Stimulated activated memory B cell treated with anti-CD40 and anti-IgM and Interleukin-4, amounts not matched to agents 10 μg/mL and 1 μg/mL and 100 μg/mL, for 72 hours (primary cell): ENCODE measurements at regions not wholly inside any gene's neighbourhood (a gene's known extent, or its start where the extent isn't known, plus 50 kb on each side); places are given as distances from the start of the nearest gene placed in this dataset.

Experiments used
- ATAC-seq: fragments of 150-1000 bp; cut with Tn5 transposase; 2 replicates; pipeline ENCODE4 v1.10.0; 2021
- H3K27ac Mint-ChIP-seq: one replicate; pipeline ENCODE4 v1.8.0; 2022; ENCODE audit warnings: mild to moderate bottlenecking, mixed read lengths
- H3K27me3 Mint-ChIP-seq: one replicate; pipeline ENCODE4 v1.8.0; 2022; ENCODE audit warnings: mixed read lengths
- H3K36me3 Mint-ChIP-seq: one replicate; pipeline ENCODE4 v1.8.0; 2022; ENCODE audit warnings: mixed read lengths
- H3K4me1 Mint-ChIP-seq: one replicate; pipeline ENCODE4 v1.8.0; 2022; ENCODE audit warnings: mixed read lengths
- H3K4me3 Mint-ChIP-seq: one replicate; pipeline ENCODE4 v1.8.0; 2022; ENCODE audit warnings: mild to moderate bottlenecking, moderate library complexity, mixed read lengths
- H3K9me3 Mint-ChIP-seq: one replicate; pipeline ENCODE4 v1.8.0; 2022; ENCODE audit warnings: mixed read lengths

- Mint-ChIP-seq H3K27me3 (no peaks in the 10 kb centered on the region), H3K36me3 (no peaks in the 10 kb centered on the region), H3K4me3 (no peak overlapping the region), H3K4me1 (no peaks in the 10 kb centered on the region), H3K9me3 (peaks cover 12% of the 10 kb centered on the region), H3K27ac (no peak overlapping the region)
- no peak for ATAC-seq
Measured at GRCh38 chr7:109062798-109063197, 493.1 kb downstream of the DNAJB9 start.

- Mint-ChIP-seq H3K4me3 (no peak overlapping the region), H3K36me3 (no peaks in the 10 kb centered on the region), H3K27ac (no peak overlapping the region), H3K4me1 (no peaks in the 10 kb centered on the region), H3K27me3 (no peaks in the 10 kb centered on the region), H3K9me3 (peaks cover 4% of the 10 kb centered on the region)
- ATAC-seq, result no peak
Measured at GRCh38 chr7:109073543-109073942, 503.9 kb downstream of the DNAJB9 start.

GRCh38 chr7:109076396-109076972, 506.8 kb downstream of the DNAJB9 start:
- Mint-ChIP-seq H3K9me3 (no peaks in the 10 kb centered on the region), H3K4me3 (no peak overlapping the region), H3K4me1 (no peaks in the 10 kb centered on the region), H3K27me3 (no peaks in the 10 kb centered on the region), H3K27ac (no peak overlapping the region), H3K36me3 (no peaks in the 10 kb centered on the region)
- ATAC-seq, result no peak

DNA sequence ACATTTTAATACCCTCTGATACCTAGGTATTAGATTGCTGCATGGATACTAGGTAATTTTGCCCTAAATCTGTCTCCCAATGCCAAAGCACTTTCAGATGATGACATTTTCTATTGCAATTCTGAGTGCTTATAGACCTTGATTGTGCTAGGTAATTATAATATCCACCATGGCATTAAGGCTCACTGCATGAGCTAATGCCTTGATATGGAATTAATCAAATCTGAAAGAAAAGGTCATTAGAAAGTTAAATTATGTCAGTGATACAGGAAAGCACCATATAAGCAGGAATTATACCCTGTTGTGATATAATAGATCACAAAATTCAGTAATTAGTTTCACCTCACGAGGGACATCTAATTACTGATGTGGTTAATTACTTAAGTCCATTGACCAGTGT, 521.4 kb downstream of the DNAJB9 start:
- Mint-ChIP-seq H3K27me3 (no peaks in the 10 kb centered on the region), H3K9me3 (peaks cover 8% of the 10 kb centered on the region), H3K27ac (no peak overlapping the region), H3K4me3 (no peak overlapping the region), H3K36me3 (no peaks in the 10 kb centered on the region), H3K4me1 (no peaks in the 10 kb centered on the region)
- no peak for ATAC-seq

DNA sequence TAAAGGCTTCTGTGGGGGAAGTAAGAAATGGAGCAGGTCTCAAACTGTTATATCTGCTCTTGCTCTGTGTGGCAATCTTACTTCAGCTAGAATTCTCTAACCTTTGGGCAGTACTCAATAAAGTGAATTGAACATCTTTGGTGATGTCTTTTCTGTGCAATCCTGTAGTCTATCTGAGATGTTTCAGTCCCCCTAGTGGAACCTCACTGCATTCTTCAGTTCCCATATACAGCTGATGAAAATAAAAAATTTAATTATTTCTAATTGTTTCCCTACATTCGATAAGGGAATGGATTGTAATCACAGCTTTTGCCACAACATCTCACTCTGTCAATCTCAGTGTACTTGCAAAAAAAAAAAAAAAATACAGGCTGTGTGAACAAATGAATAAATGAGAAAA, 522.6 kb downstream of the DNAJB9 start:
- no peak for ATAC-seq
- Mint-ChIP-seq H3K36me3 (no peaks in the 10 kb centered on the region), H3K27ac (no peak overlapping the region), H3K4me1 (no peaks in the 10 kb centered on the region), H3K9me3 (peaks cover 8% of the 10 kb centered on the region), H3K27me3 (no peaks in the 10 kb centered on the region), H3K4me3 (no peak overlapping the region)

GRCh38 chr7:109101332-109101731, 531.7 kb downstream of the DNAJB9 start:
- Mint-ChIP-seq H3K27ac (no peak overlapping the region), H3K36me3 (no peaks in the 10 kb centered on the region)

GRCh38 chr7:109109558-109109957, 539.9 kb downstream of the DNAJB9 start:
- no peaks in the 10 kb centered on the region for H3K9me3 Mint-ChIP-seq
- no peak overlapping the region for H3K4me3 Mint-ChIP-seq
- H3K27ac Mint-ChIP-seq, result no peak overlapping the region
- H3K36me3 Mint-ChIP-seq, result no peaks in the 10 kb centered on the region
- no peaks in the 10 kb centered on the region for H3K27me3 Mint-ChIP-seq
- H3K4me1 Mint-ChIP-seq, result no peaks in the 10 kb centered on the region
- ATAC-seq, result no peak

More at GRCh38 chr7:109101332-109101731, 531.7 kb downstream of the DNAJB9 start:
- Mint-ChIP-seq H3K27me3 (no peaks in the 10 kb centered on the region), H3K4me1 (no peaks in the 10 kb centered on the region), H3K4me3 (no peak overlapping the region), H3K9me3 (no peaks in the 10 kb centered on the region)
- no peak for ATAC-seq

DNA sequence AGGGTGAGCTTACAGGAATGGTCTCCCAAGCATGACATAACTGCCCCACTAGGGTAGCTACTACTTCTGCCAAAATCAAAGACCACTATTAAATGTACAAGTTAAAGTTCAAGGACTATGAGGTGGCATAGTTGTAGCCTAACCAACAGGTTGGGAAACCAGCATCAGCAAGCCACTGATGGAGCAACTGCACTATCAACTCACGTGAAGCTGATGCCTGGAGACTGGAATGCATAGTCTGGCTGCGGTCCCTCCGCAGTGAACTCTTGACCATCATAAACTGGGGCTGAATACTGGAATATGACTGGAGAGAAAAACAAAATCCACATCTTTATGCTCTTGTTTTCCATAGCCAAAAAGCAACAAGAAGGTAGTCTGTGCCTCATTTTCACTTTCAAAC, 541.4 kb downstream of the DNAJB9 start:
- Mint-ChIP-seq H3K4me1 (no peaks in the 10 kb centered on the region), H3K27ac (no peak overlapping the region)

GRCh38 chr7:109121599-109122300, 552.1 kb downstream of the DNAJB9 start:
- Mint-ChIP-seq H3K9me3 (no peaks in the 10 kb centered on the region), H3K27ac (no peak overlapping the region), H3K27me3 (no peaks in the 10 kb centered on the region), H3K4me1 (no peaks in the 10 kb centered on the region), H3K36me3 (no peaks in the 10 kb centered on the region), H3K4me3 (no peak overlapping the region)
- no peak for ATAC-seq

More for the DNA sequence above, 541.4 kb downstream of the DNAJB9 start:
- Mint-ChIP-seq H3K9me3 (no peaks in the 10 kb centered on the region), H3K27me3 (no peaks in the 10 kb centered on the region), H3K4me3 (no peak overlapping the region), H3K36me3 (no peaks in the 10 kb centered on the region)
- ATAC-seq, result peak; percentile 47

GRCh38 chr7:109125001-109125400, 555.3 kb downstream of the DNAJB9 start:
- H3K4me1 Mint-ChIP-seq, result no peaks in the 10 kb centered on the region
- H3K9me3 Mint-ChIP-seq, result no peaks in the 10 kb centered on the region
- H3K27me3 Mint-ChIP-seq, result no peaks in the 10 kb centered on the region
- H3K36me3 Mint-ChIP-seq, result no peaks in the 10 kb centered on the region
- H3K4me3 Mint-ChIP-seq, result no peak overlapping the region
- H3K27ac Mint-ChIP-seq, result no peak overlapping the region
- no peak for ATAC-seq

DNA sequence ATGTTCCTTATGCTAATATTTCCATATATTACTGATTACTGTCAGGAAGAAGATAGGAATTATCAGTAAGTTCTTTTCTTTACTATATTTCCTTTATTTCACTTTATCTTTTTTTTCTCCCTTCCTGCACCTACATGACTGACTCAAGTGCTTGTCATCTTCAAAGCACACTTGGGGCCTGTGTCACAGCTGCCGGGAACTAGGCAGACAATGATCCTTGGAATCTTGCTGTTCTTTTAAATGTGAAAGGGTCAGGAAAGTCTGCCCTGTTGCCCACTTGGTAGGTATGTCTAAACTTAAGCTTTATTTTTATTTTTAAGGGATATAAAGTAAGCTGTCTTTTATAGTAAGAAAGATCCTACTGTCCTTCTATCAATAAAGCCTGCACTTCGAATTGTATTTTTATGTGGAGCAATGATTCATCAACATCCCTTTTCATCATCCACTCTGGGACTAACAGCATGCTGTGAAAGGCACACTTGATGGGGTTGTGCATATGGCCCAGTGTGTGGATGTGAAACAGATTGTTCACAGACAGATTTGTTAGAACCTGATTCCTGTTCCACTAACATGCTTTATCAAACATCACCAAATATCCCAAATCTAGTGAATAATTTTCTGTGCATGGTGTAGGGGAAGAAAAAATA, 556.9 kb downstream of the DNAJB9 start:
- Mint-ChIP-seq H3K27ac (no peak overlapping the region), H3K27me3 (no peaks in the 10 kb centered on the region), H3K36me3 (no peaks in the 10 kb centered on the region), H3K9me3 (no peaks in the 10 kb centered on the region), H3K4me1 (no peaks in the 10 kb centered on the region), H3K4me3 (no peak overlapping the region)
- no peak for ATAC-seq

DNA sequence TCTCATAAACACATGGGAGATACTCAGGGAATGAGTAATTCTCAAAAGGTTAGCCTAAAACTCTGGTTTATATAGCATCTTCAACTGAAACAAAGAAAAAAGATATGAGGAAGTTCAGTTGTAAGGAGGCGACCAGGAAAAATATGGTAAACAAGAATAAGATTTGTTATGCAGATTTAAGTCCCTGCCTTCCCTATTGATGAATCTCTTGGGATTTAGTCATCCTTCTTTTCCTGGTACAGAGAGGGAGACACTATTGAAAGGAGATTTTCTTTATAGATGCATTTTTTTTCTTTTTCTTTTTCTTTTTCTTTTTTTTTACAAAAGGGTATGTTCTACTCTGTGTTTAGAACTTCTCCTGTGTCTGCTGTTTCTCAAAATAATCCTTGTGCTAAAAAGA, 557.5 kb downstream of the DNAJB9 start:
- ATAC-seq, result no peak
- no peaks in the 10 kb centered on the region for H3K4me1 Mint-ChIP-seq
- H3K4me3 Mint-ChIP-seq, result no peak overlapping the region
- H3K9me3 Mint-ChIP-seq, result no peaks in the 10 kb centered on the region
- H3K27ac Mint-ChIP-seq, result no peak overlapping the region
- H3K36me3 Mint-ChIP-seq, result no peaks in the 10 kb centered on the region
- H3K27me3 Mint-ChIP-seq, result no peaks in the 10 kb centered on the region

DNA sequence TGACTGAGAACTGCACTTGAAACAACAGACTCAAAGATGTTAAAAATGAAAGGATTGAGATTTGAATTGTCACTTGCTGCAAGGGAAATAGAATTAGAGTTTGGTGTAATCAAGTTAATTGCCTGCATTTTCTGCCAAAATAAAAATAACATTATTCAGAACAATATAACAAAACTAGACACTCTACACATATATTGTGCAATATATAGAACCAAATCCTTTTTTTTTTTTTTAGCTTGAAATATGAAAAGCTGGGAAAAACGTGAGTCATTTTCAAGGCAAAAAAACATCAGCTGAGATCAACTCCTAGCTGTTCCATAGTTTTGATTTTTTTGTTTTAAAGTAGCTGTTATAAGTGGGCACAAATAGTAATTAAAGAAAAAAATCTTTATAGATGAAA, 561.5 kb downstream of the DNAJB9 start:
- no peak for ATAC-seq
- Mint-ChIP-seq H3K36me3 (no peaks in the 10 kb centered on the region), H3K4me3 (no peak overlapping the region), H3K27me3 (no peaks in the 10 kb centered on the region), H3K9me3 (peaks cover 2% of the 10 kb centered on the region), H3K4me1 (no peaks in the 10 kb centered on the region), H3K27ac (no peak overlapping the region)

DNA sequence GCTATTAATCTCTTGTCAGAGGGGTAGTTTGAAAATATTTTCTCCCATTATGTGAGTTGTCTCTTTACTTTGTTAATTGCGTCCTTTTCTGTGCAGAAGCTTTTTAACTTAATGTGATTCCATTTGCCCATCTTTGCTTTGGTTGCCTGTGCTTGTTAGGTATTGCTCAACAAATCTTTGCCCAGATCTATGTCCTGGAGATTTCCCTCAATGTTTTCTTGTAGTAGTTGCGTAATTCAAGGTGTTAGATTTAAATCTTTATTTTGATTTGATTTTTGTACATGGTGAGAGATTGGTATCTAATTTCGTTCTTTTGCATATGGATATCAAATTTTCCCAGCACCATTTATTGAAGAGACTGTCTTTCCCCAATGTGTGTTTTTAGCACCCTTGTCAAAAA, 567.2 kb downstream of the DNAJB9 start:
- no peak overlapping the region for H3K4me3 Mint-ChIP-seq
- peaks cover 7% of the 10 kb centered on the region for H3K9me3 Mint-ChIP-seq
- H3K27me3 Mint-ChIP-seq, result no peaks in the 10 kb centered on the region
- H3K36me3 Mint-ChIP-seq, result no peaks in the 10 kb centered on the region
- H3K27ac Mint-ChIP-seq, result no peak overlapping the region
- ATAC-seq, result no peak
- no peaks in the 10 kb centered on the region for H3K4me1 Mint-ChIP-seq

GRCh38 chr7:109154748-109155147, 585.1 kb downstream of the DNAJB9 start:
- Mint-ChIP-seq H3K36me3 (no peaks in the 10 kb centered on the region), H3K4me3 (no peak overlapping the region), H3K4me1 (no peaks in the 10 kb centered on the region), H3K27ac (no peak overlapping the region), H3K9me3 (peaks cover 3% of the 10 kb centered on the region), H3K27me3 (no peaks in the 10 kb centered on the region)
- no peak for ATAC-seq

- ATAC-seq, result no peak
- H3K36me3 Mint-ChIP-seq, result no peaks in the 10 kb centered on the region
- H3K9me3 Mint-ChIP-seq, result peaks cover 3% of the 10 kb centered on the region
- no peak overlapping the region for H3K27ac Mint-ChIP-seq
- H3K4me1 Mint-ChIP-seq, result no peaks in the 10 kb centered on the region
- H3K4me3 Mint-ChIP-seq, result no peak overlapping the region
- no peaks in the 10 kb centered on the region for H3K27me3 Mint-ChIP-seq
Measured at GRCh38 chr7:109158246-109158645, 588.6 kb downstream of the DNAJB9 start.
